Thoracic aorta (tissue), 2 donors: ENCODE measurements at regions not wholly inside any gene's neighbourhood (a gene's known extent, or its start where the extent isn't known, plus 50 kb on each side); places are given as distances from the start of the nearest gene placed in this dataset.

ENCODE experiments used
- ATAC-seq: fragments of 150-250 bp; one replicate; pipeline ENCODE4 v1.8.0; 2017; ENCODE audit warnings: low read depth; ENCODE audit not compliant: insufficient number of reproducible peaks, low FRiP score
- DNase-seq: peaks from one replicate; pipeline ENCODE4 v3.0.0-alpha.2; 2020; ENCODE audit warnings: low spot score
- H3K27ac ChIP-seq, 2 donors: fragments of 200-600 bp; sonication (generic); 1 replicate in 1 of 2; 2 replicates in 1 of 2; pipeline ENCODE4 v1.5.1; 2016; ENCODE audit warnings: mild to moderate bottlenecking in 2 of 2, moderate library complexity in 2 of 2
- H3K27me3 ChIP-seq: fragments of 200-600 bp; sonication (generic); replicated peaks from 2 replicates; pipeline ENCODE4 v1.6.0; 2016; ENCODE audit warnings: mild to moderate bottlenecking; ENCODE audit not compliant: insufficient read depth
- H3K36me3 ChIP-seq: fragments of 200-600 bp; sonication (generic); one replicate; pipeline ENCODE4 v1.5.1; 2016
- H3K4me1 ChIP-seq, 2 donors: fragments of 200-600 bp; sonication (generic); 1 replicate in 1 of 2; 2 replicates in 1 of 2; pipeline versions ENCODE4 v1.5.1 to v1.6.0; 2016; ENCODE audit warnings: low read depth in 2 of 2, mild to moderate bottlenecking in 1 of 2; ENCODE audit not compliant: control insufficient read depth in 1 of 2
- H3K4me3 ChIP-seq: fragments of 200-600 bp; sonication (generic); 2 replicates; pipeline ENCODE4 v1.5.1; 2016; ENCODE audit warnings: mild to moderate bottlenecking
- H3K9me3 ChIP-seq: fragments of 200-600 bp; sonication (generic); 2 replicates; pipeline ENCODE4 v1.5.1; 2016
- CTCF ChIP-seq: fragments of 200-600 bp; sonication (generic); IDR thresholded peaks from one replicate; pipeline ENCODE4 v1.5.1; 2019; ENCODE audit warnings: antibody characterized with exemption

- Histone ChIP-seq H3K9me3 (no peaks in the 10 kb centered on the region), H3K4me3 (no peak overlapping the region), H3K27ac (no peak overlapping the region), H3K27me3 (no peaks in the 10 kb centered on the region), H3K4me1 (no peaks in the 10 kb centered on the region), H3K36me3 (no peaks in the 10 kb centered on the region)
- ATAC-seq (no peak), DNase-seq (no peak)
- TF ChIP-seq CTCF: no peak
These were observed 297.8 kb upstream of the FAM241A start for GRCh38 chr4:111847296-111848008.

GRCh38 chr4:111849746-111850284 is 295.4 kb upstream of the FAM241A start:
- Histone ChIP-seq H3K4me3 (no peak overlapping the region), H3K36me3 (no peaks in the 10 kb centered on the region), H3K9me3 (no peaks in the 10 kb centered on the region), H3K27me3 (no peaks in the 10 kb centered on the region), H3K27ac (no peak overlapping the region), H3K4me1 (no peaks in the 10 kb centered on the region)
- ATAC-seq: no peak
- TF ChIP-seq CTCF: no peak
- no peak for DNase-seq

- peak; percentile 59 for ATAC-seq
These were observed 290.7 kb upstream of the FAM241A start for GRCh38 chr4:111854494-111855087.

GRCh38 chr4:111855308-111855707 is 289.9 kb upstream of the FAM241A start:
- H3K4me3 ChIP-seq: no peak overlapping the region
- no peak for DNase-seq
- H3K9me3 ChIP-seq: no peaks in the 10 kb centered on the region
- ATAC-seq: no peak
- no peak for TF ChIP-seq CTCF
- H3K27me3 ChIP-seq: no peaks in the 10 kb centered on the region
- H3K36me3 ChIP-seq: no peaks in the 10 kb centered on the region
- no peaks in the 10 kb centered on the region for H3K4me1 ChIP-seq
- H3K27ac ChIP-seq: no peak overlapping the region

More at GRCh38 chr4:111854494-111855087, 290.7 kb upstream of the FAM241A start:
- H3K27ac ChIP-seq: no peak overlapping the region
- no peaks in the 10 kb centered on the region for H3K4me1 ChIP-seq
- H3K4me3 ChIP-seq: no peak overlapping the region
- no peaks in the 10 kb centered on the region for H3K9me3 ChIP-seq
- no peaks in the 10 kb centered on the region for H3K36me3 ChIP-seq
- DNase-seq: no peak
- TF ChIP-seq CTCF: no peak
- no peaks in the 10 kb centered on the region for H3K27me3 ChIP-seq

GRCh38 chr4:111864066-111864465 is 281.2 kb upstream of the FAM241A start:
- no peaks in the 10 kb centered on the region for H3K36me3 ChIP-seq
- no peak for TF ChIP-seq CTCF
- no peaks in the 10 kb centered on the region for H3K27me3 ChIP-seq
- no peak overlapping the region for H3K27ac ChIP-seq
- H3K4me3 ChIP-seq: no peak overlapping the region
- DNase-seq: no peak
- no peaks in the 10 kb centered on the region for H3K4me1 ChIP-seq
- H3K9me3 ChIP-seq: no peaks in the 10 kb centered on the region
- no peak for ATAC-seq
